Caco-2 (cell line): ENCODE measurements at regions not wholly inside any gene's neighbourhood (a gene's known extent, or its start where the extent isn't known, plus 50 kb on each side); places are given as distances from the start of the nearest gene placed in this dataset.

Experiments used
- BruUV-seq: library from RNA; stranded (reverse); fragments of 400-500 nt; replicated peaks from 2 replicates; lab custom pipeline; 2021; lab: Mats Ljungman, UMichigan
- CTCF ChIA-PET: fragments of 300-600 bp; sonication (Branson Sonifier 250); formaldehyde crosslinking; loops from one replicate; lab custom pipeline; 2022; ENCODE audit warnings: antibody characterized with exemption; lab: Charles Lee
- POLR2A ChIA-PET: fragments of 300-600 bp; sonication (Branson Sonifier 250); formaldehyde crosslinking; loops from one replicate; lab custom pipeline; 2022; ENCODE audit warnings: antibody characterized with exemption; lab: Charles Lee
- DNase-seq, 2 experiments: peaks; one replicate each; pipeline versions ENCODE4 v3.0.0 to v3.0.0-alpha.2; 2020 to 2022
- H3K27me3 ChIP-seq: replicated peaks from 2 replicates; pipeline ENCODE4 v1.6.0; 2011; ENCODE audit warnings: low read length; ENCODE audit not compliant: control insufficient read depth, insufficient read depth
- H3K36me3 ChIP-seq: 2 replicates; pipeline ENCODE4 v1.5.1; 2011; ENCODE audit warnings: low read length; ENCODE audit not compliant: control insufficient read depth, insufficient read depth
- H3K4me1 ChIP-seq: fragments of 250-450 bp; sonication (Bioruptor Pico); 2 replicates; pipeline ENCODE4 v1.5.1; 2020; ENCODE audit warnings: mild to moderate bottlenecking
- H3K4me3 ChIP-seq: 2 replicates; pipeline ENCODE4 v1.5.1; 2011; ENCODE audit warnings: low read depth, mild to moderate bottlenecking, control low read depth, low read length
- H3K9me3 ChIP-seq: fragments of 250-450 bp; sonication (Bioruptor Pico); 2 replicates; pipeline ENCODE4 v1.5.1; 2020; ENCODE audit warnings: mild to moderate bottlenecking, moderate library complexity
- H3K27ac Mint-ChIP-seq: one replicate; pipeline ENCODE4 v1.8.0; 2022; ENCODE audit warnings: mixed read lengths; ENCODE audit not compliant: unreplicated experiment
- H3K27me3 Mint-ChIP-seq: one replicate; pipeline ENCODE4 v1.8.0; 2022; ENCODE audit warnings: mixed read lengths; ENCODE audit not compliant: insufficient read depth, unreplicated experiment
- H3K36me3 Mint-ChIP-seq: one replicate; pipeline ENCODE4 v1.8.0; 2022; ENCODE audit warnings: mild to moderate bottlenecking, mixed read lengths; ENCODE audit not compliant: insufficient read depth, unreplicated experiment
- H3K4me1 Mint-ChIP-seq: one replicate; pipeline ENCODE4 v1.8.0; 2022; ENCODE audit warnings: low read depth, mixed read lengths; ENCODE audit not compliant: unreplicated experiment
- H3K4me3 Mint-ChIP-seq: one replicate; pipeline ENCODE4 v1.8.0; 2022; ENCODE audit warnings: mild to moderate bottlenecking, moderate library complexity, mixed read lengths; ENCODE audit not compliant: unreplicated experiment
- H3K9me3 Mint-ChIP-seq: one replicate; pipeline ENCODE4 v1.8.0; 2022; ENCODE audit warnings: mixed read lengths; ENCODE audit not compliant: unreplicated experiment
- intact Hi-C: fragments of 100-400 bp; cut with micrococcal nuclease; formaldehyde crosslinking; loops from one replicate; pipeline ENCODE4 v1.10.0; 2022; ENCODE audit not compliant: unreplicated experiment
- TF ChIP-seq, protein P1 (sequence below), 2 experiments: fragments of 200-600 bp in 1 of 2; IDR thresholded peaks; 1 replicate in 1 of 2; 2 replicates in 1 of 2; pipeline versions ENCODE4 v1.5.1 to v1.8.0; 2011 to 2022; ENCODE audit warnings: antibody characterized with exemption in 1 of 2, control low read depth in 1 of 2, inconsistent platforms in 1 of 2, low read depth in 1 of 2, low read length in 1 of 2, mild to moderate bottlenecking in 1 of 2, moderate library complexity in 1 of 2; ENCODE audit not compliant: insufficient read depth in 1 of 2, severe bottlenecking in 1 of 2, unreplicated experiment in 1 of 2

- no peak overlapping the region for H3K27ac Mint-ChIP-seq
Measured at GRCh38 chr12:89880690-89881350, 172.2 kb upstream of the ATP2B1 start.

GRCh38 chr12:89879766-89880165 lies 171.1 kb upstream of the ATP2B1 start:
- POLR2A ChIA-PET, result no interaction called here
- H3K27me3 Mint-ChIP-seq, result no peaks in the 10 kb centered on the region
- no peaks in the 10 kb centered on the region for H3K9me3 Mint-ChIP-seq
- Histone ChIP-seq H3K4me3 (no peak overlapping the region), H3K36me3 (no peaks in the 10 kb centered on the region), H3K27me3 (no peaks in the 10 kb centered on the region), H3K4me1 (no peaks in the 10 kb centered on the region), H3K9me3 (no peaks in the 10 kb centered on the region)
- intact Hi-C loops, result no loop called here
- H3K4me1 Mint-ChIP-seq, result no peaks in the 10 kb centered on the region
- H3K27ac Mint-ChIP-seq, result no peak overlapping the region
- no TSS peak for BruUV-seq
- no peak for DNase-seq
- H3K36me3 Mint-ChIP-seq, result no peaks in the 10 kb centered on the region
- CTCF ChIA-PET, result no interaction called here
- TF ChIP-seq, protein P1, sequence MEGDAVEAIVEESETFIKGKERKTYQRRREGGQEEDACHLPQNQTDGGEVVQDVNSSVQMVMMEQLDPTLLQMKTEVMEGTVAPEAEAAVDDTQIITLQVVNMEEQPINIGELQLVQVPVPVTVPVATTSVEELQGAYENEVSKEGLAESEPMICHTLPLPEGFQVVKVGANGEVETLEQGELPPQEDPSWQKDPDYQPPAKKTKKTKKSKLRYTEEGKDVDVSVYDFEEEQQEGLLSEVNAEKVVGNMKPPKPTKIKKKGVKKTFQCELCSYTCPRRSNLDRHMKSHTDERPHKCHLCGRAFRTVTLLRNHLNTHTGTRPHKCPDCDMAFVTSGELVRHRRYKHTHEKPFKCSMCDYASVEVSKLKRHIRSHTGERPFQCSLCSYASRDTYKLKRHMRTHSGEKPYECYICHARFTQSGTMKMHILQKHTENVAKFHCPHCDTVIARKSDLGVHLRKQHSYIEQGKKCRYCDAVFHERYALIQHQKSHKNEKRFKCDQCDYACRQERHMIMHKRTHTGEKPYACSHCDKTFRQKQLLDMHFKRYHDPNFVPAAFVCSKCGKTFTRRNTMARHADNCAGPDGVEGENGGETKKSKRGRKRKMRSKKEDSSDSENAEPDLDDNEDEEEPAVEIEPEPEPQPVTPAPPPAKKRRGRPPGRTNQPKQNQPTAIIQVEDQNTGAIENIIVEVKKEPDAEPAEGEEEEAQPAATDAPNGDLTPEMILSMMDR (IDR thresholded peaks at IDR 0.05; ENCODE audit: insufficient read depth in 1 of 2, low read depth in 1 of 2, low read length in 1 of 2, severe bottlenecking in 1 of 2, unreplicated experiment in 1 of 2), result no peak
- no peak overlapping the region for H3K4me3 Mint-ChIP-seq

More at GRCh38 chr12:89880690-89881350, 172.2 kb upstream of the ATP2B1 start:
- BruUV-seq, result no TSS peak
- TF ChIP-seq, protein P1 (IDR thresholded peaks at IDR 0.05; ENCODE audit: insufficient read depth in 1 of 2, low read depth in 1 of 2, low read length in 1 of 2, severe bottlenecking in 1 of 2, unreplicated experiment in 1 of 2), result no peak
- Mint-ChIP-seq H3K9me3 (no peaks in the 10 kb centered on the region), H3K36me3 (no peaks in the 10 kb centered on the region), H3K4me3 (no peak overlapping the region), H3K4me1 (no peaks in the 10 kb centered on the region), H3K27me3 (no peaks in the 10 kb centered on the region)
- H3K4me3 ChIP-seq, result no peak overlapping the region
- ChIA-PET CTCF (no interaction called here), POLR2A (no interaction called here)
- intact Hi-C loops, result no loop called here
- DNase-seq, result no peak
- H3K4me1 ChIP-seq, result no peaks in the 10 kb centered on the region
- H3K9me3 ChIP-seq, result no peaks in the 10 kb centered on the region
- no peaks in the 10 kb centered on the region for H3K36me3 ChIP-seq
- no peaks in the 10 kb centered on the region for H3K27me3 ChIP-seq

- intact Hi-C loops, result no loop called here
- TF ChIP-seq, protein P1 (IDR thresholded peaks at IDR 0.05; ENCODE audit: insufficient read depth in 1 of 2, low read depth in 1 of 2, low read length in 1 of 2, severe bottlenecking in 1 of 2, unreplicated experiment in 1 of 2), result no peak
- H3K27me3 ChIP-seq, result no peaks in the 10 kb centered on the region
Measured at GRCh38 chr12:89878950-89879349, 170.3 kb upstream of the ATP2B1 start.

More at GRCh38 chr12:89878950-89879349, 170.3 kb upstream of the ATP2B1 start:
- H3K27ac Mint-ChIP-seq, result no peak overlapping the region
- Histone ChIP-seq H3K9me3 (no peaks in the 10 kb centered on the region), H3K4me1 (no peaks in the 10 kb centered on the region), H3K4me3 (no peak overlapping the region), H3K36me3 (no peaks in the 10 kb centered on the region)
- H3K9me3 Mint-ChIP-seq, result no peaks in the 10 kb centered on the region
- H3K4me1 Mint-ChIP-seq, result no peaks in the 10 kb centered on the region
- ChIA-PET POLR2A (no interaction called here), CTCF (no interaction called here)
- DNase-seq, result no peak
- H3K36me3 Mint-ChIP-seq, result no peaks in the 10 kb centered on the region
- H3K4me3 Mint-ChIP-seq, result no peak overlapping the region
- H3K27me3 Mint-ChIP-seq, result no peaks in the 10 kb centered on the region
- BruUV-seq, result no TSS peak
